BJ (cell line): ENCODE measurements at regions not wholly inside any gene's neighbourhood (a gene's known extent, or its start where the extent isn't known, plus 50 kb on each side); places are given as distances from the start of the nearest gene placed in this dataset.

Source experiments
- CTCF ChIA-PET: fragments of 350-600 bp; formaldehyde crosslinking; extraction: SDS; loops from one replicate; lab custom pipeline; 2021; ENCODE audit warnings: antibody characterized with exemption, inconsistent platforms; lab: Yijun Ruan, JAX
- POLR2A ChIA-PET: fragments of 300-600 bp; sonication (Branson Sonifier 250); formaldehyde crosslinking; extraction: SDS; loops from one replicate; lab custom pipeline; 2021; ENCODE audit warnings: antibody characterized with exemption; lab: Charles Lee
- DNase-seq: peaks from one replicate; pipeline ENCODE4 v3.0.0-alpha.2; 2011; ENCODE audit warnings: low read depth
- H3K27me3 ChIP-seq: 2 replicates; pipeline ENCODE4 v1.6.0; 2011; ENCODE audit warnings: low read length; ENCODE audit not compliant: control insufficient read depth, insufficient read depth
- H3K36me3 ChIP-seq: 2 replicates; pipeline ENCODE4 v1.5.1; 2011; ENCODE audit warnings: low read length; ENCODE audit not compliant: control insufficient read depth, insufficient read depth
- H3K4me3 ChIP-seq: 2 replicates; pipeline ENCODE4 v1.5.1; 2011; ENCODE audit warnings: low read depth, mild to moderate bottlenecking, control low read depth, low read length
- TF ChIP-seq, protein P1 (sequence below): IDR thresholded peaks from 2 replicates; pipeline ENCODE4 v1.5.1; 2011; ENCODE audit warnings: low read depth, mild to moderate bottlenecking, control low read depth, inconsistent platforms, low read length, moderate library complexity; ENCODE audit not compliant: insufficient read depth

GRCh38 chr4:135164601-135165000 is 963.0 kb upstream of the PABPC4L start:
- TF ChIP-seq, protein P1, sequence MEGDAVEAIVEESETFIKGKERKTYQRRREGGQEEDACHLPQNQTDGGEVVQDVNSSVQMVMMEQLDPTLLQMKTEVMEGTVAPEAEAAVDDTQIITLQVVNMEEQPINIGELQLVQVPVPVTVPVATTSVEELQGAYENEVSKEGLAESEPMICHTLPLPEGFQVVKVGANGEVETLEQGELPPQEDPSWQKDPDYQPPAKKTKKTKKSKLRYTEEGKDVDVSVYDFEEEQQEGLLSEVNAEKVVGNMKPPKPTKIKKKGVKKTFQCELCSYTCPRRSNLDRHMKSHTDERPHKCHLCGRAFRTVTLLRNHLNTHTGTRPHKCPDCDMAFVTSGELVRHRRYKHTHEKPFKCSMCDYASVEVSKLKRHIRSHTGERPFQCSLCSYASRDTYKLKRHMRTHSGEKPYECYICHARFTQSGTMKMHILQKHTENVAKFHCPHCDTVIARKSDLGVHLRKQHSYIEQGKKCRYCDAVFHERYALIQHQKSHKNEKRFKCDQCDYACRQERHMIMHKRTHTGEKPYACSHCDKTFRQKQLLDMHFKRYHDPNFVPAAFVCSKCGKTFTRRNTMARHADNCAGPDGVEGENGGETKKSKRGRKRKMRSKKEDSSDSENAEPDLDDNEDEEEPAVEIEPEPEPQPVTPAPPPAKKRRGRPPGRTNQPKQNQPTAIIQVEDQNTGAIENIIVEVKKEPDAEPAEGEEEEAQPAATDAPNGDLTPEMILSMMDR: no peak
- Histone ChIP-seq H3K27me3 (no peaks in the 10 kb centered on the region), H3K4me3 (no peak overlapping the region), H3K36me3 (no peaks in the 10 kb centered on the region)
- CTCF ChIA-PET: interaction anchor here (0.6 kb wide), 1 partner anchor 54 kb away, joined by 3 read pairs; no protein-coding TSS in a partner anchor
- POLR2A ChIA-PET: no interaction called here
- DNase-seq: no peak

- TF ChIP-seq, protein P1: no peak
- no peaks in the 10 kb centered on the region for H3K27me3 ChIP-seq
- DNase-seq: no peak
- no peak overlapping the region for H3K4me3 ChIP-seq
- CTCF ChIA-PET: no interaction called here
- H3K36me3 ChIP-seq: no peaks in the 10 kb centered on the region
- POLR2A ChIA-PET: no interaction called here
These were observed 942.9 kb upstream of the PABPC4L start for GRCh38 chr4:135144498-135144897.

DNA sequence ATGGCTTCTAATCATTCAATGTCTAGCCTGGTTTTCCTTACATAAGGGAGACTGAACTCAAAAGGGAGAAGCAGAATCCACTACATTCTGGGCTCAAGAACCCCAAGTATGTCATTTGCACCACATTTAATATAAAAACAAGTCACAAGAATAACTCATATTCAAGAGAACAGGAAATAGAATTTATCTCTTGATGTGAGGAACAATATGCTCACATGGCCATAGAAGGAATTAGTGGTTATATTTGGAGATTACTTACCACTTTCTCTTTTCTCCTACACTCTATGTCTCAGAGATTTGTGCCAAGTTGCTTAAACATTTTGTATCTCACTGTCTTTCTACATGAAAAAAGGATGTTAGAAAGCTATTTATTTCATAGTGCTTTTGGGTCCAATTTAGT is 922.6 kb upstream of the PABPC4L start:
- POLR2A ChIA-PET: no interaction called here
- CTCF ChIA-PET: no interaction called here
- H3K36me3 ChIP-seq: no peaks in the 10 kb centered on the region
- H3K27me3 ChIP-seq: no peaks in the 10 kb centered on the region
- no peak overlapping the region for H3K4me3 ChIP-seq
- no peak for DNase-seq
- TF ChIP-seq, protein P1: no peak

GRCh38 chr4:135123632-135124031 is 922.0 kb upstream of the PABPC4L start:
- CTCF ChIA-PET: interaction anchor here (0.6 kb wide), 1 partner anchor 18 kb away, joined by 3 read pairs; no protein-coding TSS in a partner anchor
- no peak overlapping the region for H3K4me3 ChIP-seq
- POLR2A ChIA-PET: no interaction called here
- H3K27me3 ChIP-seq: no peaks in the 10 kb centered on the region
- DNase-seq: no peak
- H3K36me3 ChIP-seq: no peaks in the 10 kb centered on the region
- TF ChIP-seq, protein P1: no peak

DNA sequence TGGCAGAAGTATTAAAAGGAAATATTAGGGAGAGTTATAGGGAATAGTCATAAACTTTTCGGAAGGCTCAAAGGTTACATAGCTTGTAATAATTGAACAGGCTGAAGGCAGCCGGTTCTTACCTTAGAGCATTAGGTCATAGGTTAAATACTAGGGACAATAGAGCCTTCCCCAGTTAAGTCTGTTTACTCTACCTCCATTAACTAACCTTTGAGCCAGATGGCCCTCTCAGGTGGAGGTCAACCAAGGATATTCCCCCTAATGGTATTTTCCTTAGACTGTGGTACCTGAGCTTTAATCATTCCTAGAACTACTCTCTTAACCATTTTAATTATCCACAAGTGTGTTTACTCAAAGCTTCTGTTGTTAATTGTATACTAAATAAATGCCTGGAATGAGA is 920.9 kb upstream of the PABPC4L start:
- TF ChIP-seq, protein P1: no peak
- CTCF ChIA-PET: no interaction called here
- no peaks in the 10 kb centered on the region for H3K27me3 ChIP-seq
- DNase-seq: no peak
- POLR2A ChIA-PET: no interaction called here
- no peak overlapping the region for H3K4me3 ChIP-seq
- H3K36me3 ChIP-seq: no peaks in the 10 kb centered on the region
